Heart left ventricle (tissue), 16 donors: ENCODE measurements at regions not wholly inside any gene's neighbourhood (a gene's known extent, or its start where the extent isn't known, plus 50 kb on each side); places are given as distances from the start of the nearest gene placed in this dataset.

Source experiments
- ATAC-seq, 4 donors: fragments of 200-7000 bp; cut with Tn5 transposase; one replicate each; pipeline ENCODE4 v1.9.1; 2020 to 2022; ENCODE audit warnings: moderate library complexity in 4 of 4, mild to moderate bottlenecking in 3 of 4, moderate number of reproducible peaks in 1 of 4
- DNase-seq, 5 donors: peaks; one replicate each; pipeline ENCODE4 v3.0.0-alpha.2; 2020
- H3K27ac ChIP-seq, 12 donors: fragments of 200-600 bp; sonication (generic) in 4 of 12; one replicate each; pipeline versions ENCODE4 v1.5.0 to v1.8.0; 2016 to 2022; ENCODE audit warnings: mild to moderate bottlenecking in 2 of 12
- H3K27me3 ChIP-seq, 9 donors: fragments of 200-600 bp; sonication (generic) in 2 of 9; one replicate each; pipeline versions ENCODE4 v1.5.1 to v1.8.0; 2016 to 2022; ENCODE audit warnings: mild to moderate bottlenecking in 3 of 9
- H3K36me3 ChIP-seq, 9 donors: fragments of 200-600 bp; sonication (generic) in 2 of 9; one replicate each; pipeline versions ENCODE4 v1.5.0 to v1.8.0; 2018 to 2022; ENCODE audit warnings: mild to moderate bottlenecking in 2 of 9
- H3K4me1 ChIP-seq, 12 donors: fragments of 200-600 bp; sonication (generic) in 4 of 12; one replicate each; pipeline versions ENCODE4 v1.5.0 to v1.8.0; 2016 to 2022; ENCODE audit warnings: mild to moderate bottlenecking in 3 of 12
- H3K4me3 ChIP-seq, 12 donors: fragments of 200-600 bp; sonication (generic) in 4 of 12; one replicate each; pipeline versions ENCODE4 v1.5.0 to v1.8.0; 2017 to 2022; ENCODE audit warnings: mild to moderate bottlenecking in 9 of 12, moderate library complexity in 4 of 12
- H3K9me3 ChIP-seq, 12 donors: fragments of 200-600 bp; sonication (generic) in 4 of 12; one replicate each; pipeline versions ENCODE4 v1.5.0 to v1.8.0; 2016 to 2022; ENCODE audit warnings: mild to moderate bottlenecking in 1 of 12
- POLR2A ChIP-seq, 2 donors: fragments of 450-650 bp; IDR thresholded peaks; one replicate each; pipeline ENCODE4 v1.6.1; 2017; ENCODE audit warnings: antibody characterized with exemption in 2 of 2, mild to moderate bottlenecking in 2 of 2, moderate library complexity in 2 of 2
- WGBS, 4 donors: extraction: QIAGEN DNeasy Blood & Tissue Kit in 2 of 4; methylation state at CpG; one replicate each; pipeline versions ENCODE4 v1.1.5 to v1.1.7; 2013 to 2018; 5-methylcytosine and 5-hydroxymethylcytosine counted together
- intact Hi-C, 10 donors: fragments of 100-400 bp; cut with DNase I; formaldehyde crosslinking; loops; one replicate each; pipeline versions ENCODE4 v1.11.1 to v1.14.2; 2022
- TF ChIP-seq, protein P1 (sequence below), 12 donors: fragments of 200-600 bp; sonication (generic) in 4 of 12; IDR thresholded peaks; one replicate each; pipeline versions ENCODE4 v1.5.0 to v1.8.0; 2018 to 2022; ENCODE audit warnings: antibody characterized with exemption in 12 of 12, mild to moderate bottlenecking in 5 of 12
- donor health status: ischemic (EF 13 %, LVEDD 7.1; RV severe dilation, severe dysfunction).
- donor health status: healthy with polysubstance abuse.
- donor health status: DM: no; HTN: yes; CAD: no.
- donor health status: DM: no; HTN: no; CAD: no.
- donor health status: ischemic (EF 25% LVEDD 6.9; RV normal size, moderate dysfunction).
- donor health status: ischemic (EF 25% LVEDD 5.7; RV mildly dilated, moderate dysfunction).
- donor health status: healthy.
- donor health status: DM: yes; HTN: yes; CAD: no.
- donor health status: ischemic (EF 35%, LVEDD 5.7; RV mildly dilated, moderate dysfunction).
- donor health status: nonischemic (EF 11% LVEDD 7.7; RV severe dilation, severe dysfunction).
- donor health status: DM: yes; HTN: yes; CAD: no.
- donor health status: PGD.
- donor health status: ischemic (EF 29% LVEDD 5.4; RV normal size, mild dysfunction).
- donor health status: nonischemic (EF 23%, LVEDD 6.1; RV moderate dilation, normal function).

DNA sequence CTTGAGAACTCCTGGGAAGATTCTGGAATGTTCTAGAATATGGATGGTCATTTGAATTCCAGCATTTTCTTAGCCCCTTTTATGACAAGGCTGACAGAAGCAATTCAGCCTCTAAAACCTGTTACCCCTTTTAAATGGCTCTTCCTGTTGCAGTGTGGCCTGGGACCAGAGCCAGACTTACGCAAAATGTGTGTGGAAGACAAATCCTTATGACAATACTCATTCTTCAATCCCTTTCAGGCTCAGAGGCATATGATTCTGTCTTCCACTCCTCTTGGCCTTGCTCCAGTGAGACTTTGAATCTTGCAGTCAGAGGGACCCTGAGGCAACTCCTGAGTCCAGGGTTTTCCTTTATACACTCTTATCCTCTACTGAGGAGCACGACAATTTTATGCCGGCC, 287.0 kb downstream of the CLIC5 start:
- intact Hi-C loops: no loop called here
- no peak for ATAC-seq
- no peak overlapping the region for H3K27ac ChIP-seq

DNA sequence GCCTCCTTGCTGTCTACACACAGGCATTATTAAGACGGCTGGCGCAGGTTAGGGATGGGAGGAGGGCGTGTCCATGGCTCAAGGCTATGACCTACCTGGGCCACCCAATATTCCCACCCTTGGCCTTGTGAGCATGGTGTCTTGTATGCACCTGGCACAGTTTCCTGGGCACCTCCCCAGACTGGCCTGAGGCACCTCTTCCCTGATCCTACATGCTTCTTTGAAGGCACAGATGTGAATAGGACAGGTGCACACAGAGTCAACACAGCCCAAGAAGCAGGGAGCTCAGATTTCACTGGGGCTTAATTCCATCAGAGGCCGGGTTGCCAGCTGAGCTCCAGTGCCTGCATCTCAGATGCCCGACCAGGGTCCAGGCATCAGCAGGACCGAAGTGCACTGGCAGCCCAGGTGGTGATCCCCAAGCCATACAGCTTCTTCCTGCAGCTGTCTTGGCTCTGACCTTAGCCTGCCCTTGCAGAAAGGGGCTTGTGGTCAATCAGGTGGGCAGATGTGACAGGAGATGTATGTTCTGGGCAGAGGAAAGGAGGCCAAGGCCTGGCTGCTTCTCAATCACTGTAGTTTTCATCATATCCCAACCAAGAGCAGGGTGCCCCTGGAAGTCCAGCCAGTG, 287.7 kb downstream of the CLIC5 start:
- TF ChIP-seq, protein P1, sequence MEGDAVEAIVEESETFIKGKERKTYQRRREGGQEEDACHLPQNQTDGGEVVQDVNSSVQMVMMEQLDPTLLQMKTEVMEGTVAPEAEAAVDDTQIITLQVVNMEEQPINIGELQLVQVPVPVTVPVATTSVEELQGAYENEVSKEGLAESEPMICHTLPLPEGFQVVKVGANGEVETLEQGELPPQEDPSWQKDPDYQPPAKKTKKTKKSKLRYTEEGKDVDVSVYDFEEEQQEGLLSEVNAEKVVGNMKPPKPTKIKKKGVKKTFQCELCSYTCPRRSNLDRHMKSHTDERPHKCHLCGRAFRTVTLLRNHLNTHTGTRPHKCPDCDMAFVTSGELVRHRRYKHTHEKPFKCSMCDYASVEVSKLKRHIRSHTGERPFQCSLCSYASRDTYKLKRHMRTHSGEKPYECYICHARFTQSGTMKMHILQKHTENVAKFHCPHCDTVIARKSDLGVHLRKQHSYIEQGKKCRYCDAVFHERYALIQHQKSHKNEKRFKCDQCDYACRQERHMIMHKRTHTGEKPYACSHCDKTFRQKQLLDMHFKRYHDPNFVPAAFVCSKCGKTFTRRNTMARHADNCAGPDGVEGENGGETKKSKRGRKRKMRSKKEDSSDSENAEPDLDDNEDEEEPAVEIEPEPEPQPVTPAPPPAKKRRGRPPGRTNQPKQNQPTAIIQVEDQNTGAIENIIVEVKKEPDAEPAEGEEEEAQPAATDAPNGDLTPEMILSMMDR (IDR thresholded peaks at IDR 0.05): no peak
- TF ChIP-seq POLR2A (IDR thresholded peaks at IDR 0.05): no peak
- 94 to 100% (median 95%) methylated on average over 3 to 6 of the region's 6 CpGs for WGBS, 4 donors
- H3K4me3 ChIP-seq: no peak overlapping the region
- no peaks in the 10 kb centered on the region for H3K36me3 ChIP-seq
- peaks cover 0 to 9% (median 0%) of the 10 kb centered on the region in 12 donors for H3K9me3 ChIP-seq
- no peak overlapping the region for H3K27ac ChIP-seq
- intact Hi-C loops: no loop called here
- H3K27me3 ChIP-seq: no peaks in the 10 kb centered on the region
- DNase-seq (no peak), ATAC-seq (no peak)
- H3K4me1 ChIP-seq: no peaks in the 10 kb centered on the region

More for the DNA sequence above, 287.0 kb downstream of the CLIC5 start:
- Histone ChIP-seq H3K4me3 (no peak overlapping the region), H3K4me1 (no peaks in the 10 kb centered on the region), H3K27me3 (no peaks in the 10 kb centered on the region), H3K36me3 (no peaks in the 10 kb centered on the region), H3K9me3 (peaks cover 0 to 2% (median 0%) of the 10 kb centered on the region in 12 donors)
- WGBS, 4 donors: 67 to 73% (median 72%) methylated on average over 3 of the region's 3 CpGs
- TF ChIP-seq POLR2A (IDR thresholded peaks at IDR 0.05): no peak
- TF ChIP-seq, protein P1 (IDR thresholded peaks at IDR 0.05): no peak
- no peak for DNase-seq

DNA sequence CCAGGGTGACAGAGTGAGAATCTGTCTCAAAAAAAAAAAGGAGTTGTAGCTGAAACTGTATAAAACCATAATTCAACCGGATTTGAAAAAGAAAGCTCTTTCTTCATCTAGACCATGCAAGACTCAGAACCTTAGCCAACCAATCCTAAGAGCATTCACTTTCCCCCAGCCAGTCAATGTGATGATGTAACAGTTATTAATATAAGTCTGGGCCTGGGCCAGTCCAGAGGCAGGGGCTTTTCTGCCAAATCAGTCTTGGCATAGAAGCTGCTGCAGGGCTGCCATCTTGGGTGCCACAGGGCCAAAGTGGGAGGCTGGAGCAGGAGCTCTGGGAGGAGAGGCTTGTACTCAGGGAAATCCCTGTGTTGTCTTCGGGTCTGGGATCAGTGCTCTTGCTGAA, 288.4 kb downstream of the CLIC5 start:
- no peaks in the 10 kb centered on the region for H3K36me3 ChIP-seq
- ATAC-seq: peak; percentile 59 to 85 (median 78)
- H3K4me3 ChIP-seq: no peak overlapping the region
- intact Hi-C loops: no loop called here
- TF ChIP-seq, protein P1 (IDR thresholded peaks at IDR 0.05): no peak
- no peak for TF ChIP-seq POLR2A (IDR thresholded peaks at IDR 0.05)
- H3K9me3 ChIP-seq: peaks cover 0 to 11% (median 0%) of the 10 kb centered on the region in 12 donors
- H3K27me3 ChIP-seq: no peaks in the 10 kb centered on the region
- 57 to 71% (median 67%) methylated on average over 2 of the region's 2 CpGs for WGBS, 4 donors
- no peak overlapping the region for H3K27ac ChIP-seq
- no peaks in the 10 kb centered on the region for H3K4me1 ChIP-seq
- DNase-seq: peak in 3 of 5 donors; percentile 25 to 45 (median 30)

DNA sequence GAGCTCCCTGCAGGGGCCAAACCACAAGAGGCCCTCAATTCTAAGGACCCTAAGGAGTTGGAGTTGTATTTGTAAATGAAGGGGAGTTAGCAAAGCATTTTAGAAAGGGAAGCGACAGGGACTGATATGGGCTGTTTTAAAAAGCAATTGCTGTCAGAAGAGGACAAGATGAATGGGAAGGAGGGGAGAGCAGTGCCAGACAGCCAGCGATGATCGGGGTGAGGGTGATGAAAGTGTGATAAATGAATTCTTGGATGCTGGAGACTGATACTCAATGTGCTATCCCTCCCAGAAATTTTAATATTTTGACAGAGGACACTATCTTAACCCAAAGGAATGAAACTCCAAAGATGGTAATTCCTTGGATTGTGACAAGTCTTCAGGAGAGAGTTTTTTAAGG, 289.2 kb downstream of the CLIC5 start:
- Histone ChIP-seq H3K9me3 (peaks cover 0 to 11% (median 0%) of the 10 kb centered on the region in 12 donors), H3K4me1 (no peaks in the 10 kb centered on the region), H3K27me3 (no peaks in the 10 kb centered on the region), H3K27ac (no peak overlapping the region), H3K4me3 (no peak overlapping the region), H3K36me3 (no peaks in the 10 kb centered on the region)
- TF ChIP-seq, protein P1 (IDR thresholded peaks at IDR 0.05): no peak
- TF ChIP-seq POLR2A (IDR thresholded peaks at IDR 0.05): no peak
- ATAC-seq (no peak), DNase-seq (no peak)
- intact Hi-C loops: no loop called here
- WGBS, 4 donors: 79 to 83% (median 79%) methylated on average over 3 of the region's 3 CpGs
